Endodermal cell (in vitro differentiated cells): ENCODE measurements at regions not wholly inside any gene's neighbourhood (a gene's known extent, or its start where the extent isn't known, plus 50 kb on each side); places are given as distances from the start of the nearest gene placed in this dataset.
A peak's percentile ranks its signal among the peaks of the same experiment; 100 is the strongest.

Experiments used
- DNase-seq: peaks from one replicate; pipeline ENCODE4 v3.0.0-alpha.2; 2017
- H3K27ac ChIP-seq: 2 replicates; pipeline ENCODE4 v1.5.1; 2013; ENCODE audit warnings: mild to moderate bottlenecking, low read depth, low read length, moderate library complexity
- H3K27me3 ChIP-seq: 2 replicates; pipeline ENCODE4 v1.6.1; 2013; ENCODE audit warnings: mild to moderate bottlenecking, low read length, moderate library complexity; ENCODE audit not compliant: insufficient read depth, control insufficient read depth, poor library complexity, severe bottlenecking
- H3K36me3 ChIP-seq: 2 replicates; pipeline ENCODE4 v1.7.0; 2013; ENCODE audit warnings: mild to moderate bottlenecking, low read length, moderate library complexity; ENCODE audit not compliant: control insufficient read depth, insufficient read depth
- H3K4me1 ChIP-seq: one replicate; pipeline ENCODE4 v1.7.0; 2013; ENCODE audit warnings: low read length; ENCODE audit not compliant: control insufficient read depth, insufficient read depth
- H3K4me3 ChIP-seq: 2 replicates; pipeline ENCODE4 v1.5.1; 2013; ENCODE audit warnings: mild to moderate bottlenecking, low read length, moderate library complexity
- H3K9ac ChIP-seq: 2 replicates; pipeline ENCODE4 v1.6.1; 2013; ENCODE audit warnings: mild to moderate bottlenecking, low read length, moderate library complexity; ENCODE audit not compliant: poor library complexity, severe bottlenecking; ENCODE audit errors: extremely low read depth
- H3K9me3 ChIP-seq: 2 replicates; pipeline ENCODE4 v1.6.1; 2013; ENCODE audit warnings: mild to moderate bottlenecking, low read length, moderate library complexity; ENCODE audit not compliant: control insufficient read depth
- H3K27ac Mint-ChIP-seq: 2 replicates; pipeline ENCODE4 v1.8.0; 2020; ENCODE audit warnings: mixed read lengths
- H3K27me3 Mint-ChIP-seq: 2 replicates; pipeline ENCODE4 v1.8.0; 2021; ENCODE audit warnings: mild to moderate bottlenecking, mixed read lengths; ENCODE audit not compliant: insufficient read depth
- H3K36me3 Mint-ChIP-seq: 2 replicates; pipeline ENCODE4 v1.8.0; 2020; ENCODE audit warnings: low read depth, mixed read lengths
- H3K4me1 Mint-ChIP-seq: 2 replicates; pipeline ENCODE4 v1.8.0; 2020; ENCODE audit warnings: mixed read lengths
- H3K4me3 Mint-ChIP-seq: 2 replicates; pipeline ENCODE4 v1.8.0; 2020; ENCODE audit warnings: mild to moderate bottlenecking, moderate library complexity, mixed read lengths
- H3K9me3 Mint-ChIP-seq: 2 replicates; pipeline ENCODE4 v1.8.0; 2020; ENCODE audit warnings: mild to moderate bottlenecking, mixed read lengths
- WGBS, 2 experiments: methylation state at CpG; one replicate each; pipeline versions ENCODE4 v1.1.5 to v1.1.7; 2013; ENCODE audit warnings: missing lambda C conversion rate in 2 of 2, mixed read lengths in 1 of 2; ENCODE audit not compliant: insufficient coverage in 1 of 2, insufficient read length in 1 of 2; 5-methylcytosine and 5-hydroxymethylcytosine counted together
- TF ChIP-seq, protein P1 (sequence below): fragments of 200-600 bp; sonication (generic); conservative IDR thresholded peaks from 2 replicates; pipeline ENCODE4 v1.5.0; 2021; ENCODE audit warnings: antibody characterized with exemption, mild to moderate bottlenecking

DNA sequence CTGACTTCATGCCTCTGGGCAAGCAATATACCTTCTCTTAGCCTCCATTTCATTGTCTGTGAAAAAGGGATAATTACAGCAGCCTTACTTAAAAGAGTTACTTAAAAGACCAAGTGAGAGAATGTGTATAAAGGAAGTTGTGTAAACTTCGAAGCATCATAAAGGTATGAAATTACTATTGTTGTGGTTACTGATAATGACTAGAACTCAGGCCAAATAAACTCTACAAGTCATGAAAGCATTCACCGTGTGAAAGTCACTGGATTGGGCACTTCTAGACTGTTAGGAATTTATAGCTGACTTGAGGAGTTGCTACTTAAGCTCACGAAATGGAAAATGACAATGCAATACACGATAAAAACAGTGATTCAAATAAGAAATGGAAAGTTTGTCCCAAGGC lies 67.4 kb upstream of the HAAO start:
- Mint-ChIP-seq H3K4me1 (peaks cover 10% of the 10 kb centered on the region), H3K27me3 (no peaks in the 10 kb centered on the region), H3K4me3 (no peak overlapping the region), H3K27ac (no peak overlapping the region), H3K9me3 (no peaks in the 10 kb centered on the region), H3K36me3 (no peaks in the 10 kb centered on the region)
- Histone ChIP-seq H3K27me3 (no peaks in the 10 kb centered on the region), H3K9ac (no peak overlapping the region), H3K4me3 (no peak overlapping the region), H3K4me1 (no peaks in the 10 kb centered on the region), H3K36me3 (no peaks in the 10 kb centered on the region), H3K27ac (no peak overlapping the region), H3K9me3 (no peaks in the 10 kb centered on the region)
- no peak for DNase-seq
- 88 to 98% methylated on average over 4 of the region's 4 CpGs for WGBS, 2 experiments
- TF ChIP-seq, protein P1, sequence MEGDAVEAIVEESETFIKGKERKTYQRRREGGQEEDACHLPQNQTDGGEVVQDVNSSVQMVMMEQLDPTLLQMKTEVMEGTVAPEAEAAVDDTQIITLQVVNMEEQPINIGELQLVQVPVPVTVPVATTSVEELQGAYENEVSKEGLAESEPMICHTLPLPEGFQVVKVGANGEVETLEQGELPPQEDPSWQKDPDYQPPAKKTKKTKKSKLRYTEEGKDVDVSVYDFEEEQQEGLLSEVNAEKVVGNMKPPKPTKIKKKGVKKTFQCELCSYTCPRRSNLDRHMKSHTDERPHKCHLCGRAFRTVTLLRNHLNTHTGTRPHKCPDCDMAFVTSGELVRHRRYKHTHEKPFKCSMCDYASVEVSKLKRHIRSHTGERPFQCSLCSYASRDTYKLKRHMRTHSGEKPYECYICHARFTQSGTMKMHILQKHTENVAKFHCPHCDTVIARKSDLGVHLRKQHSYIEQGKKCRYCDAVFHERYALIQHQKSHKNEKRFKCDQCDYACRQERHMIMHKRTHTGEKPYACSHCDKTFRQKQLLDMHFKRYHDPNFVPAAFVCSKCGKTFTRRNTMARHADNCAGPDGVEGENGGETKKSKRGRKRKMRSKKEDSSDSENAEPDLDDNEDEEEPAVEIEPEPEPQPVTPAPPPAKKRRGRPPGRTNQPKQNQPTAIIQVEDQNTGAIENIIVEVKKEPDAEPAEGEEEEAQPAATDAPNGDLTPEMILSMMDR, result no peak

DNA sequence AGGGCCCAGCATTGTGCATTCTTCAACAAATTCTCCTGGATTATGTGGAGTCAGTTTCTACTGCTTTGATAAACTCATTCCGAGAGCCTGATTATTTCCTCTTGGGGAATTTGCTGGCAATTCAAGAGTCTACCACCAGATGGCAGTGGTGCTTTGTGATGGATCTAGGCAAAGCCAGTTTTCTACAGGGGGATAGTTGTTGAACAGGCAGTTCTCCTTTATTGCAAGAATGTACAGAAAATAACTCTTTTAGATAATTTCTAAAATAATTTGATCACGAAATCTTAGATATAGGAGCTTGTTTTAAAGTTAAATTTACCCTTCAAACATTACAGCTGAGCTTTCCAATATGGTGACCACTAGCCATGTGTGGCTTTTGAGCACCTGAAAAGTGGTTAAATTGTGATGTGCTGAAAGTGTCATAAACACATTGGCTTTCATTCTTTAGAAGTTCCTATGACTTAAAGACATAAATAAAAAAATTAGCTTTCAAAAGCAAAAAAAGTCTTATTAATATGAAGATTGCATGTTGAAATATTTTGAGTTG lies 66.7 kb upstream of the HAAO start:
- Mint-ChIP-seq H3K4me3 (no peak overlapping the region), H3K36me3 (no peaks in the 10 kb centered on the region), H3K27ac (no peak overlapping the region), H3K27me3 (no peaks in the 10 kb centered on the region), H3K9me3 (no peaks in the 10 kb centered on the region), H3K4me1 (peaks cover 16% of the 10 kb centered on the region)
- Histone ChIP-seq H3K4me1 (peaks cover 2% of the 10 kb centered on the region), H3K27me3 (no peaks in the 10 kb centered on the region), H3K36me3 (no peaks in the 10 kb centered on the region), H3K9ac (no peak overlapping the region), H3K27ac (no peak overlapping the region), H3K4me3 (no peak overlapping the region), H3K9me3 (no peaks in the 10 kb centered on the region)
- 15 to 33% methylated on average over 1 to 2 of the region's 2 CpGs for WGBS, 2 experiments
- TF ChIP-seq, protein P1, result peak; percentile 98
- peak; percentile 92 for DNase-seq

DNA sequence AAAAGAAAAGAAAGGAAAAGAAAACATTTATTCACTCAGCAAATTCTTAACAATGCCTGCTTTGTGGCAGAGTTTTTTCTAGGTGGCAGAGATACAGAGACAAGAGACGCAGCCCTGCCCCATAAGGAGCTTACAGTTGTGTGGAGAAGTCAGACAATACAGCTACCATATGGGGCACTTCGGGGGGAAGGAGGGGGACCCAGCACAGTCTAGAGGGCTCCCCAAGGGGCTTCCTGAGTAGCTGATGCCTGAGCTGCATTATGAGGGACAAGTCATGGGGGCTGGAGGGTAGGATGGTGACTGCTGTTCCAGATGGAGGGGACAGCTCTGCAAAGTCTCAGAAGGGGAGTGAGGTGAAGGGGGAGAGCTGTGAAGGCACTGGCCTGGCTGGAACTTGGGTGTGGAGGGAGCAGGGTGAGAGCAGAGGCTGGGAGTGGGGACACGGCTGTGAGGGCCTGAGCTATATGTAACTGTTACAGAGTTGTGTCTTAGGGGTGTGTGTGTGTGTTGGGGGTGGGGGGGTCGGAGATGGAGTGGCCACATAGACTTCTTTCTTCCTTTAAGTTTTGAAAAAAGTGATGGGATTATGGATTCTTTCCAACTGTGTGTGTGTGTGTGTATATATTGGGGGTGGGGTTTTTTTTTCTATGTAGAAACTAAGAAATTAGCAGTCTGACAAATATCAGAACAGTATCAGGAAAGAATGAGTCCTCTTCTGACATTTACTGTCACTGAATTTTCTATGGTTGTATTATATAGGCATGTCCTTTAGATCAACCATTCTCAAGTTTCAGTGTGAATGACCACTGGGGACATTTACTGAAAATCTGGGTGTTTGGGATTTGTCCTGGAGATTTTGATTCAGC lies 66.0 kb upstream of the HAAO start:
- H3K27me3 Mint-ChIP-seq, result no peaks in the 10 kb centered on the region

More for the DNA sequence above, 66.0 kb upstream of the HAAO start:
- WGBS, 2 experiments, result 79 to 87% methylated on average over 3 to 4 of the region's 4 CpGs
- Mint-ChIP-seq H3K9me3 (no peaks in the 10 kb centered on the region), H3K27ac (no peak overlapping the region), H3K4me1 (peaks cover 23% of the 10 kb centered on the region), H3K4me3 (no peak overlapping the region), H3K36me3 (no peaks in the 10 kb centered on the region)
- Histone ChIP-seq H3K9ac (no peak overlapping the region), H3K9me3 (no peaks in the 10 kb centered on the region), H3K27me3 (no peaks in the 10 kb centered on the region), H3K4me1 (peaks cover 4% of the 10 kb centered on the region), H3K4me3 (no peak overlapping the region), H3K36me3 (no peaks in the 10 kb centered on the region), H3K27ac (no peak overlapping the region)
- DNase-seq, result no peak
- TF ChIP-seq, protein P1, result no peak
